ENCODE measurements at regions not wholly inside any gene's neighbourhood (a gene's known extent, or its start where the extent isn't known, plus 50 kb on each side); places are given as distances from the start of the nearest gene placed in this dataset.

- ChIA-PET POLR2A (ENCODE audit: partially characterized antibody) (no interaction called here), CTCF (ENCODE audit: partially characterized antibody) (no interaction called here)
- Histone ChIP-seq H4K91ac (replicated peaks; ENCODE audit: insufficient read length, low read length) (no peak overlapping the region), H3K4me3 (ENCODE audit: extremely low read depth in 1 of 4, insufficient read depth in 2 of 4, low read depth in 3 of 4, low read length in 4 of 4) (no peak overlapping the region), H2BK120ac (replicated peaks; ENCODE audit: low read depth, low read length) (no peak overlapping the region), H2BK15ac (ENCODE audit: low read length) (no peak overlapping the region), H3K56ac (replicated peaks; ENCODE audit: insufficient read length, low read depth, low read length) (no peak overlapping the region), H2BK12ac (ENCODE audit: low read depth, low read length) (no peak overlapping the region), H3K9ac (replicated peaks in 1 of 4; ENCODE audit: extremely low read depth in 1 of 4, low read depth in 3 of 4, low read length in 3 of 4) (no peak overlapping the region), H3K4me1 (replicated peaks in 1 of 4; ENCODE audit: control insufficient read depth in 3 of 4, insufficient read depth in 4 of 4, low read length in 3 of 4) (no peaks in the 10 kb centered on the region), H3K79me2 (ENCODE audit: control insufficient read depth in 1 of 2, insufficient read depth in 2 of 2, low read length in 2 of 2) (no peaks in the 10 kb centered on the region), H4K5ac (ENCODE audit: insufficient read length, low read depth, low read length) (no peak overlapping the region), H3K4ac (replicated peaks; ENCODE audit: insufficient read length, low read depth, low read length) (no peak overlapping the region), H2AFZ (ENCODE audit: low read length) (no peak overlapping the region), H4K20me1 (replicated peaks in 1 of 2; ENCODE audit: control insufficient read depth in 1 of 2, insufficient read depth in 2 of 2, low read length in 2 of 2) (no peaks in the 10 kb centered on the region), H2BK20ac (ENCODE audit: low read length) (no peak overlapping the region), H2AK5ac (ENCODE audit: low read depth, low read length) (no peak overlapping the region), H4K8ac (ENCODE audit: extremely low read depth, insufficient read depth, low read length) (no peak overlapping the region), H3K9me3 (ENCODE audit: insufficient read depth in 2 of 2, low read depth in 1 of 2, low read length in 1 of 2) (no peaks in the 10 kb centered on the region), H3K36me3 (ENCODE audit: control insufficient read depth in 2 of 4, insufficient read depth in 4 of 4, low read length in 3 of 4) (no peaks in the 10 kb centered on the region), H3K27me3 (replicated peaks in 1 of 4; ENCODE audit: control insufficient read depth in 3 of 4, extremely low read depth in 1 of 4, insufficient read depth in 3 of 4, low read length in 3 of 4) (no peaks in the 10 kb centered on the region), H3K4me2 (ENCODE audit: insufficient read depth in 1 of 2, low read depth in 2 of 2, low read length in 2 of 2) (no peak overlapping the region), H3K14ac (ENCODE audit: insufficient read length) (no peak overlapping the region), H3K23me2 (ENCODE audit: low read depth, low read length) (no peaks in the 10 kb centered on the region; the same call in 1 of the 2 replicates), H3K18ac (ENCODE audit: extremely low read depth, low read length) (no peak overlapping the region), H2BK5ac (ENCODE audit: low read depth, low read length) (no peak overlapping the region), H3K79me1 (ENCODE audit: low read depth, low read length) (no peaks in the 10 kb centered on the region), H3K27ac (ENCODE audit: low read depth, low read length) (no peak overlapping the region), H3K23ac (ENCODE audit: insufficient read length) (no peak overlapping the region)
- WGBS, 2 experiments (ENCODE audit: extremely low coverage in 1 of 2, insufficient coverage in 1 of 2, insufficient read length in 1 of 2, insufficient replicate concordance in 2 of 2, low coverage in 1 of 2, low lambda C conversion rate in 2 of 2, missing lambda C conversion rate in 1 of 2), result 83% methylated on average over 2 of the region's 2 CpGs; no CpG with 5 or more reads in 1 of the 2 experiments
- FAIRE-seq (no peak), DNase-seq (ENCODE audit: low read depth in 1 of 2, low spot score in 2 of 2) (no peak)
- TF ChIP-seq RBBP5 (IDR thresholded peaks at IDR 0.05; ENCODE audit: borderline replicate concordance, low read depth, low read length) (no peak), CHD2 (IDR thresholded peaks at IDR 0.05; ENCODE audit: low read length) (no peak), POLR2AphosphoS5 (IDR thresholded peaks at IDR 0.05; ENCODE audit: low read depth, low read length) (no peak), ASH2L (IDR thresholded peaks at IDR 0.05; ENCODE audit: low read length) (no peak), CTCF (IDR thresholded peaks at IDR 0.05; ENCODE audit: control extremely low read depth in 1 of 3, insufficient read depth in 1 of 3, low read depth in 1 of 3, low read length in 3 of 3) (no peak), EGR1 (IDR thresholded peaks at IDR 0.05; ENCODE audit: borderline replicate concordance, low read depth, low read length) (no peak), KDM5A (IDR thresholded peaks at IDR 0.05; ENCODE audit: low read length) (no peak), CEBPB (IDR thresholded peaks at IDR 0.05; ENCODE audit: low read depth, low read length) (no peak), TEAD4 (IDR thresholded peaks at IDR 0.05; ENCODE audit: low read depth, low read length) (no peak), SP1 (IDR thresholded peaks at IDR 0.05; ENCODE audit: low read depth, low read length) (no peak), USF2 (IDR thresholded peaks at IDR 0.05; ENCODE audit: low read length) (no peak), MAX (IDR thresholded peaks at IDR 0.05) (no peak), POU5F1 (IDR thresholded peaks at IDR 0.05; ENCODE audit: low read depth, low read length) (no peak)
These were observed 389.8 kb upstream of the AZI2 start for GRCh38 chr3:28738425-28738824.

Measured in H1 (cell line).